A549 (cell line): ENCODE measurements at regions not wholly inside any gene's neighbourhood (a gene's known extent, or its start where the extent isn't known, plus 50 kb on each side); places are given as distances from the start of the nearest gene placed in this dataset.

Experiments used
- ATAC-seq, 2 experiments: fragments of 200-7000 bp in 1 of 2; fragments of >200 bp in 1 of 2; cut with Nextera tagmentation in 1 of 2; cut with Tn5 transposase in 1 of 2; 3 replicates each; pipeline versions ENCODE4 v1.8.0 to v1.9.1; 2018 to 2020; ENCODE audit warnings: mild to moderate bottlenecking in 1 of 2, moderate library complexity in 1 of 2
- CTCF ChIA-PET: fragments of 300-600 bp; sonication (Branson Sonifier 250); formaldehyde crosslinking; extraction: SDS; loops from one replicate; lab custom pipeline; 2021; ENCODE audit warnings: antibody characterized with exemption, inconsistent platforms; lab: Yijun Ruan, JAX
- POLR2A ChIA-PET: fragments of 350-600 bp; formaldehyde crosslinking; extraction: SDS; loops from one replicate; lab custom pipeline; 2021; ENCODE audit warnings: antibody characterized with exemption, inconsistent platforms; lab: Yijun Ruan, JAX
- DNase-seq, 2 experiments: peaks; one replicate each; pipeline versions ENCODE4 v3.0.0 to v3.0.0-alpha.2; 2011 to 2016; ENCODE audit warnings: low read depth in 1 of 2, low spot score in 1 of 2
- FAIRE-seq: peaks from 2 replicates; lab custom pipeline; 2011; peaks lifted over from hg19 to GRCh38; lab: Jason Lieb, UNC
- H3K27ac ChIP-seq, 2 experiments: fragments of >200 bp; sonication (Bioruptor Twin); formaldehyde crosslinking; 3 replicates each; pipeline ENCODE4 v1.5.1; 2016 to 2017
- H3K4me1 ChIP-seq: fragments of >200 bp; sonication (Bioruptor Twin); formaldehyde crosslinking; 3 replicates; pipeline ENCODE4 v1.6.1; 2016
- H3K4me2 ChIP-seq: fragments of >200 bp; sonication (Bioruptor Twin); formaldehyde crosslinking; 3 replicates; pipeline ENCODE4 v1.6.1; 2016
- H3K4me3 ChIP-seq: fragments of >200 bp; sonication (Bioruptor Twin); formaldehyde crosslinking; 3 replicates; pipeline ENCODE4 v1.5.1; 2016
- H3K9me3 ChIP-seq: fragments of >200 bp; sonication (Bioruptor Twin); formaldehyde crosslinking; 3 replicates; pipeline ENCODE4 v1.6.1; 2016
- BCL3 ChIP-seq: fragments of >200 bp; sonication (Bioruptor Twin); formaldehyde crosslinking; IDR thresholded peaks from 3 replicates; pipeline ENCODE4 v1.6.1; 2016
- CEBPB ChIP-seq, 2 experiments: fragments of >200 bp in 1 of 2; sonication (Bioruptor Twin) in 1 of 2; formaldehyde crosslinking in 1 of 2; IDR thresholded peaks; 2 replicates each; pipeline ENCODE4 v1.6.1; 2012 to 2016
- CHD4 ChIP-seq: fragments of 200-600 bp; sonication (generic); IDR thresholded peaks from 2 replicates; pipeline ENCODE4 v1.6.1; 2016; ENCODE audit warnings: antibody characterized with exemption, mild to moderate bottlenecking, borderline replicate concordance
- E2F6 ChIP-seq: IDR thresholded peaks from 2 replicates; pipeline ENCODE4 v1.6.1; 2012; ENCODE audit warnings: low read depth, borderline replicate concordance
- ELK1 ChIP-seq: fragments of 150-350 bp; IDR thresholded peaks from 2 replicates; pipeline ENCODE4 v1.6.1; 2014; ENCODE audit warnings: low read depth, mild to moderate bottlenecking, low read length
- EP300 ChIP-seq, 2 experiments: fragments of >200 bp; sonication (Bioruptor Twin); formaldehyde crosslinking; IDR thresholded peaks; 2 replicates in 1 of 2; 3 replicates in 1 of 2; pipeline ENCODE4 v1.6.1; 2016 to 2017
- FOSL2 ChIP-seq, 2 experiments: fragments of 450-650 bp in 1 of 2; fragments of >200 bp in 1 of 2; sonication (Bioruptor Twin) in 1 of 2; formaldehyde crosslinking; IDR thresholded peaks; 2 replicates each; pipeline versions ENCODE4 v1.5.0 to v1.6.1; 2016 to 2020; ENCODE audit warnings: mild to moderate bottlenecking in 1 of 2, moderate library complexity in 1 of 2
- FOXS1 ChIP-seq: fragments of 250-450 bp; sonication (Bioruptor Pico); IDR thresholded peaks from 2 replicates; pipeline ENCODE4 v1.5.0; 2020; ENCODE audit warnings: mild to moderate bottlenecking, moderate library complexity
- GATA3 ChIP-seq: IDR thresholded peaks from 2 replicates; pipeline ENCODE4 v1.6.1; 2012; ENCODE audit warnings: borderline replicate concordance
- HEYL ChIP-seq: fragments of 250-450 bp; sonication (Bioruptor Pico); IDR thresholded peaks from 2 replicates; pipeline ENCODE4 v1.8.0; 2021; ENCODE audit warnings: mild to moderate bottlenecking, moderate library complexity
- JUN ChIP-seq, 2 experiments: fragments of >200 bp; sonication (Bioruptor Twin); formaldehyde crosslinking; IDR thresholded peaks; 2 replicates in 1 of 2; 3 replicates in 1 of 2; pipeline ENCODE4 v1.6.1; 2016 to 2017
- JUNB ChIP-seq: fragments of >200 bp; sonication (Bioruptor Twin); formaldehyde crosslinking; IDR thresholded peaks from 2 replicates; pipeline ENCODE4 v1.6.1; 2016
- NFE2L2 ChIP-seq: fragments of 150-350 bp; conservative IDR thresholded peaks from 2 replicates; pipeline ENCODE4 v1.6.1; 2014; ENCODE audit warnings: low read length
- NPAS2 ChIP-seq: fragments of 250-450 bp; sonication (Bioruptor Pico); IDR thresholded peaks from 2 replicates; pipeline ENCODE4 v1.8.0; 2022; ENCODE audit warnings: mild to moderate bottlenecking, moderate library complexity, borderline replicate concordance
- PHF8 ChIP-seq: fragments of 200-600 bp; sonication (generic); IDR thresholded peaks from 2 replicates; pipeline ENCODE4 v1.6.1; 2016; ENCODE audit warnings: low read depth, mild to moderate bottlenecking, antibody characterized with exemption, moderate library complexity, borderline replicate concordance
- POLR2A ChIP-seq: IDR thresholded peaks from 2 replicates; pipeline ENCODE4 v1.6.1; 2012; ENCODE audit warnings: mild to moderate bottlenecking, low read length
- POLR2AphosphoS2 ChIP-seq: conservative IDR thresholded peaks from 2 replicates; pipeline ENCODE4 v1.6.1; 2012; ENCODE audit warnings: low read length, improper control_type of control experiment, inconsistent platforms
- RAD21 ChIP-seq, 2 experiments: fragments of >200 bp in 1 of 2; sonication (Bioruptor Twin) in 1 of 2; formaldehyde crosslinking in 1 of 2; IDR thresholded peaks in 1 of 2; conservative IDR thresholded peaks in 1 of 2; 2 replicates in 1 of 2; 3 replicates in 1 of 2; pipeline ENCODE4 v1.6.1; 2012 to 2018; ENCODE audit warnings: inconsistent platforms in 1 of 2
- RARB ChIP-seq: fragments of 250-450 bp; sonication (Bioruptor Pico); IDR thresholded peaks from 2 replicates; pipeline ENCODE4 v1.8.0; 2021; ENCODE audit warnings: mild to moderate bottlenecking, moderate library complexity
- RCOR1 ChIP-seq: fragments of 150-350 bp; IDR thresholded peaks from 2 replicates; pipeline ENCODE4 v1.6.1; 2014; ENCODE audit warnings: antibody characterized with exemption, low read length, low read depth
- TP53 ChIP-seq: fragments of 250-450 bp; sonication (Bioruptor Pico); IDR thresholded peaks from 2 replicates; pipeline ENCODE4 v1.5.0; 2021; ENCODE audit warnings: mild to moderate bottlenecking, moderate library complexity
- USF2 ChIP-seq: fragments of 450-650 bp; IDR thresholded peaks from 2 replicates; pipeline ENCODE4 v1.6.1; 2014; ENCODE audit warnings: antibody characterized with exemption
- WGBS: methylation state at CpG from one replicate; pipeline ENCODE4 v1.1.6; 2017; ENCODE audit errors: missing lambda C conversion rate; 5-methylcytosine and 5-hydroxymethylcytosine counted together
- TF ChIP-seq, protein P1 (sequence below): fragments of 250-450 bp; sonication (Bioruptor Pico); IDR thresholded peaks from 2 replicates; pipeline ENCODE4 v1.5.0; 2021; ENCODE audit warnings: mild to moderate bottlenecking, moderate library complexity, borderline replicate concordance

GRCh38 chr5:159456722-159457465 lies 126.6 kb upstream of the IL12B start:
- 0 out of 6 replicates have a peak overlapping the region, but pooled peaks of 1 of the 2 experiments have one; percentile 5 for H3K27ac ChIP-seq
- FAIRE-seq, result peak; percentile 80
- H3K9me3 ChIP-seq, result no peaks in the 10 kb centered on the region
- POLR2A ChIA-PET, result no interaction called here
- TF ChIP-seq JUN (IDR thresholded peaks at IDR 0.05), result no peak
- TF ChIP-seq FOSL2 (IDR thresholded peaks at IDR 0.05), result peak; percentile 65
- TF ChIP-seq FOSL2 (CRISPR knock-in tag; IDR thresholded peaks at IDR 0.05), result peak; percentile 63
- TF ChIP-seq JUNB, result peak; percentile 35
- TF ChIP-seq BCL3, result 0 out of 3 replicates have a peak, but pooled peaks have one; percentile 40
- CTCF ChIA-PET, result interaction anchor here (0.7 to 8.8 kb wide), 3 partner anchors 14 to 125 kb away, joined by 3 to 70 read pairs (median 3); no protein-coding TSS in a partner anchor
- peak; percentile 35 to 60 for DNase-seq
- ATAC-seq, result peak; percentile 63 to 75; a peak in 5 of 6 replicates
- H3K4me3 ChIP-seq, result no peak overlapping the region
- H3K4me1 ChIP-seq, result peaks cover 36% of the 10 kb centered on the region
- peak overlapping the region; percentile 12; the same call in 1 of the 3 replicates for H3K4me2 ChIP-seq

DNA sequence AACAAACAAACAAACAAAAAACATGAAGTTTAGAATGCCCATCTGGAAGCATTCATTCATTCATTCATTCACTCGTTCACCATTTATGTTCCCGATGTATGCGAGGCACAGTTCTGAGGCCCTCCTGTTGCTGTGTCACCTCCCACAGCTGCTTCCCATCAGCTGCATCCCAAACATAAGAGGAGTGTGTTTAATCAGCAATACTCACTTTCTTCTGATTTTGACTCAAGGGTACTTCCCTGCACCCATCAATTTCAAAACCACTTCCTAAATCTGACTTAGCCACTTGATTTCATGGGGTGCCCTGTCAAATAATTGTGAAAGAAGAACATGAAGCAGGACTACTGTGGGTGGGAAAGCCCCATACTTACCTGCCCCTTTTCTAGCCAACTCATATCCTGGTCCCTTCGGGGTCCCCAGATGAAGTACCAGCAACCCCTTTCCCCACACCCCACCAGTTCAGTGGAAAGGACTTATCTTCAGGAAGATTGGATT lies 128.0 kb upstream of the IL12B start:
- WGBS, result 80% methylated on average over 4 of the region's 4 CpGs
- H3K4me3 ChIP-seq, result no peak overlapping the region
- ChIA-PET POLR2A (no interaction called here), CTCF (interaction anchor here (1.4 to 8.8 kb wide), 2 partner anchors 15 to 529 kb away, joined by 3 to 70 read pairs; no protein-coding TSS in a partner anchor)
- FAIRE-seq (no peak), ATAC-seq (no peak), DNase-seq (no peak)
- TF ChIP-seq E2F6 (no peak), PHF8 (no peak), POLR2A (no peak), POLR2AphosphoS2 (no peak), RCOR1 (no peak), NFE2L2 (no peak), ELK1 (no peak), RARB (CRISPR knock-in tag) (no peak), USF2 (no peak), GATA3 (no peak), CHD4 (no peak)
- no peak overlapping the region for H3K4me2 ChIP-seq
- H3K27ac ChIP-seq, result no peak overlapping the region
- no peaks in the 10 kb centered on the region for H3K9me3 ChIP-seq
- H3K4me1 ChIP-seq, result peaks cover 39% of the 10 kb centered on the region

DNA sequence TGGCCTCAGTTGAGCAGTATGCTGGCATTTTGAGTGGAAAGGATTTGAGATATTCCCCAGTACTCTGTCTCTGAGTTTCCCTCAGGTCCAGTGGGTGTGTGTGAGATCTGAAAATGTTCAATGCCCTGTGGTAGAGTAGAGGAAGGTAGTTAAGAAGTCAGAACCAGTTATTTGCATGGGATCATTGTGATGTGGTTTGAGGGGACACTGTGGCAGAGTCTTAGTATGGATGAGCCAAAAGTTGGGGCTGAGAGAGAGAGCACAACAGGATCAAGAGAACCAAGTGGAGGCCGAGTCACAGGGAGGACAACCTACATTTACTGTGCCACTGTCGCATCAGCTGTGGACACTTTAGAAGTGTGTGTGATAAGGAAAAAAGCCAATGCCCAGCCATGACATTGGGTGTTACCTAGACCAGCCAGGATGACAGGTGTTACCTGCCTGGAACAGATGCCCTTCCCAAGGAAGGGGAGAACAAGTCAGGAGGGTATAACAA lies 128.9 kb upstream of the IL12B start:
- DNase-seq (no peak), ATAC-seq (no peak), FAIRE-seq (no peak)
- H3K4me3 ChIP-seq, result no peak overlapping the region
- POLR2A ChIA-PET, result no interaction called here
- WGBS, result 78% methylated on average over 2 of the region's 2 CpGs
- no peak overlapping the region for H3K27ac ChIP-seq
- H3K9me3 ChIP-seq, result no peaks in the 10 kb centered on the region
- H3K4me1 ChIP-seq, result peaks cover 49% of the 10 kb centered on the region
- no peak overlapping the region for H3K4me2 ChIP-seq
- CTCF ChIA-PET, result interaction anchor here (1.4 kb wide), 1 partner anchor 528 kb away, joined by 3 read pairs; no protein-coding TSS in a partner anchor
- TF ChIP-seq CEBPB (IDR thresholded peaks at IDR 0.05) (no peak), NFE2L2 (no peak), TP53 (CRISPR knock-in tag) (no peak), ELK1 (no peak), RAD21 (conservative IDR thresholded peaks at IDR 0.05 in 1 of 2, IDR thresholded peaks at IDR 0.05 in 1 of 2) (no peak), NPAS2 (CRISPR knock-in tag) (no peak), POLR2AphosphoS2 (no peak), EP300 (IDR thresholded peaks at IDR 0.05) (no peak), HEYL (CRISPR knock-in tag) (no peak), FOXS1 (CRISPR knock-in tag) (no peak)
- TF ChIP-seq, protein P1, sequence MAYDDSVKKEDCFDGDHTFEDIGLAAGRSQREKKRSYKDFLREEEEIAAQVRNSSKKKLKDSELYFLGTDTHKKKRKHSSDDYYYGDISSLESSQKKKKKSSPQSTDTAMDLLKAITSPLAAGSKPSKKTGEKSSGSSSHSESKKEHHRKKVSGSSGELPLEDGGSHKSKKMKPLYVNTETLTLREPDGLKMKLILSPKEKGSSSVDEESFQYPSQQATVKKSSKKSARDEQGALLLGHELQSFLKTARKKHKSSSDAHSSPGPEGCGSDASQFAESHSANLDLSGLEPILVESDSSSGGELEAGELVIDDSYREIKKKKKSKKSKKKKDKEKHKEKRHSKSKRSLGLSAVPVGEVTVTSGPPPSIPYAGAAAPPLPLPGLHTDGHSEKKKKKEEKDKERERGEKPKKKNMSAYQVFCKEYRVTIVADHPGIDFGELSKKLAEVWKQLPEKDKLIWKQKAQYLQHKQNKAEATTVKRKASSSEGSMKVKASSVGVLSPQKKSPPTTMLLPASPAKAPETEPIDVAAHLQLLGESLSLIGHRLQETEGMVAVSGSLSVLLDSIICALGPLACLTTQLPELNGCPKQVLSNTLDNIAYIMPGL, result no peak
